ENCODE measurements at regions not wholly inside any gene's neighbourhood (a gene's known extent, or its start where the extent isn't known, plus 50 kb on each side); places are given as distances from the start of the nearest gene placed in this dataset.

DNA sequence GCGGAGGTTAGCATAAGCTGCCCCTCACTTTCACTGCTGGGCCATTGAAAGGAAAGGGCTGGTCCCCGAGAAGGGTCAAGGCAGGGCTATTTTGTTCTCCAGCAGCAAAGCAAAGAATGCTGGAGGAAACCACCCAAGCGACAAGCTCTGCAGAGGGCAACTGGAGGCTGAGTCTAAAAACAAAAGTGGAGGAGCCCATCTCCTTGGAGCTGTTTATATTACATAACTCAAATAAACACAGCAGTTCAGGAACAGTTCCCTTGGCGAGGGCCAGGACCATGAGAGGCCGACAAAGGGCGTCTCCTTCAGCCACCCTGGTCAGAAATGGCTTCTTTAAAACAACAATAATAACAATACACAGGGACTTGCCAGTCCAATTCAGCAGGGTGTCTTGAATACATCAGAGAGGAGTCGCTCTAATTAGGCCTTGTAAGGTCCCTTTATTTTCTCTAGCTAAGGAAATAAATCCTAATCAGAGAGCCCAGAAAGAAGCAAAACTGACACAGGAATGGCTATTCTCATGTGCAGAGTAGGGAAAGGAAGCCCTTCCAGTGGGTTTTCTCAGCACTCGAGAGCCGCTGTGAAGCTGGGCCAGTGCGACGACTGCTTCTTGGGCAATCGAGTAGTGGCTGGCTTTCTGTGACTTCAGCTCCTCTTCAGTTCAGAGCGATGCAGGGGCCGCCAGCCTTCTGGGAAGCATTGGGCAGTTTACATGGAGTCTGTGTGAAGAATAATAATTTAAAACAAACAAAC, 57.0 kb upstream of the TARBP1 start:
- H3K79me2 ChIP-seq (ENCODE audit: insufficient read depth, low read length): no peaks in the 10 kb centered on the region
- peaks cover 86% of the 10 kb centered on the region for H3K4me1 ChIP-seq (ENCODE audit: insufficient read depth, low read length)
- no peak for FAIRE-seq
- no peak overlapping the region for H3K4me2 ChIP-seq (ENCODE audit: low read depth, low read length)
- H3K27me3 ChIP-seq (ENCODE audit: control insufficient read depth in 1 of 2, insufficient read depth in 2 of 2, low read length in 2 of 2): peaks cover 2 to 5% of the 10 kb centered on the region in 2 experiments; a peak in 4 of 5 replicates
- TF ChIP-seq HDAC1 (CRISPR knock-in tag; IDR thresholded peaks at IDR 0.05) (no peak), FOXP1 (IDR thresholded peaks at IDR 0.05) (no peak), FOXP1 (CRISPR knock-in tag; IDR thresholded peaks at IDR 0.05) (0 out of 2 replicates have a peak, but pooled peaks have one; percentile 21), ETS1 (CRISPR knock-in tag; IDR thresholded peaks at IDR 0.05) (no peak), POLR2AphosphoS2 (IDR thresholded peaks at IDR 0.05; ENCODE audit: low read depth, low read length) (no peak)
- in situ Hi-C loops (cut with HindIII; ENCODE audit: extremely low pct_ligation_motif_present, low pct_unique_long_range_greater_than_20kb) (no loop called here), intact Hi-C loops (cut with micrococcal nuclease; ENCODE audit: unreplicated experiment) (no loop called here)
- no peaks in the 10 kb centered on the region for H4K20me1 ChIP-seq (ENCODE audit: insufficient read depth, low read length)
- no peak for DNase-seq (ENCODE audit: low spot score)
- no peak overlapping the region for H3K9ac ChIP-seq (ENCODE audit: insufficient read depth, low read depth, low read length)
- no peak overlapping the region for H2AFZ ChIP-seq (ENCODE audit: low read length)
- 64% methylated on average over 14 of the region's 14 CpGs for WGBS (ENCODE audit: low lambda C conversion rate)
- CTCF ChIA-PET (ENCODE audit: low intra/inter-chr PET ratio, low total read pairs): no interaction called here
- H3K36me3 ChIP-seq (replicated peaks in 1 of 2; ENCODE audit: control insufficient read depth in 1 of 2, insufficient read depth in 2 of 2, low read length in 2 of 2): no peaks in the 10 kb centered on the region
- H3K4me3 ChIP-seq (replicated peaks in 1 of 3; ENCODE audit: insufficient read depth in 1 of 3, low read depth in 2 of 3, low read length in 3 of 3): no peak overlapping the region
- POLR2A ChIA-PET: interaction anchor here (1.2 to 1.9 kb wide), 2 partner anchors 10 kb away, joined by 3 to 5 read pairs; no protein-coding TSS in a partner anchor
- ATAC-seq: no peak
- H3K27ac ChIP-seq (ENCODE audit: extremely low read length, insufficient read depth, low read length): no peak overlapping the region
- H3K9me3 ChIP-seq (ENCODE audit: low read length): no peaks in the 10 kb centered on the region
- BruUV-seq (replicated peaks): no TSS peak

DNA sequence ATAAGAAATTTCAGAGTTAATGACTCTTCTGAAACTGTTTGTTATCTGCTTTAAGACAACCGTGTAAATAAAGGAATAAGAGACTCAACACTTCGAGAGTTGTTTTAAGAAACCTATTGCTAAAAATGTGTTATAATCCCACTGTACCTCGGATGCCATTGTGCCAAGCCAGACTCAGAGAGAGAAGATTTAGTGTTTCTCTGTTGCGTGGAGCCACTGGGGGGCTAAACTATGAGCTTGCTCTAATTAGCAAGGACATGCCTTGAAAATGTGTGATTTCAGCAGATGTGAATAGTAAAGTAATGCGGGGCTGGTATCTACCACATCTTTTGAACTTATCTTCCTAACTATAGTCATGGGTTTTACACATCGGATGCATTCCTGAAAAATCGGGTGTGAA, 56.2 kb upstream of the TARBP1 start:
- ChIA-PET POLR2A (interaction anchor here (1.2 kb wide), 1 partner anchor 10 kb away, joined by 3 read pairs; no protein-coding TSS in a partner anchor), CTCF (ENCODE audit: low intra/inter-chr PET ratio, low total read pairs) (no interaction called here)
- BruUV-seq (replicated peaks): no TSS peak
- intact Hi-C loops (cut with micrococcal nuclease; ENCODE audit: unreplicated experiment) (no loop called here), in situ Hi-C loops (cut with HindIII; ENCODE audit: extremely low pct_ligation_motif_present, low pct_unique_long_range_greater_than_20kb) (no loop called here)
- no peaks in the 10 kb centered on the region for H4K20me1 ChIP-seq (ENCODE audit: insufficient read depth, low read length)
- H3K4me1 ChIP-seq (ENCODE audit: insufficient read depth, low read length): peaks cover 84% of the 10 kb centered on the region
- 64% methylated on average over 7 of the region's 7 CpGs for WGBS (ENCODE audit: low lambda C conversion rate)
- no peak for FAIRE-seq
- no peaks in the 10 kb centered on the region for H3K36me3 ChIP-seq (replicated peaks in 1 of 2; ENCODE audit: control insufficient read depth in 1 of 2, insufficient read depth in 2 of 2, low read length in 2 of 2)
- H3K9me3 ChIP-seq (ENCODE audit: low read length): no peaks in the 10 kb centered on the region
- H3K4me2 ChIP-seq (ENCODE audit: low read depth, low read length): no peak overlapping the region
- no peak overlapping the region for H3K4me3 ChIP-seq (replicated peaks in 1 of 3; ENCODE audit: insufficient read depth in 1 of 3, low read depth in 2 of 3, low read length in 3 of 3)
- H3K27ac ChIP-seq (ENCODE audit: extremely low read length, insufficient read depth, low read length): no peak overlapping the region
- ATAC-seq: no peak
- H3K27me3 ChIP-seq (ENCODE audit: control insufficient read depth in 1 of 2, insufficient read depth in 2 of 2, low read length in 2 of 2): peaks cover 0 to 2% of the 10 kb centered on the region in 2 experiments; a peak in 2 of 5 replicates
- H3K79me2 ChIP-seq (ENCODE audit: insufficient read depth, low read length): no peaks in the 10 kb centered on the region
- H2AFZ ChIP-seq (ENCODE audit: low read length): no peak overlapping the region
- H3K9ac ChIP-seq (ENCODE audit: insufficient read depth, low read depth, low read length): no peak overlapping the region
- no peak for DNase-seq (ENCODE audit: low spot score)
- no peak for TF ChIP-seq MBNL3 (CRISPR knock-in tag; conservative IDR thresholded peaks at IDR 0.05)
- TF ChIP-seq XBP1 (CRISPR knock-in tag; IDR thresholded peaks at IDR 0.05): no peak
- no peak for TF ChIP-seq ZNF264 (CRISPR knock-in tag; IDR thresholded peaks at IDR 0.05)
- TF ChIP-seq ZNF432 (CRISPR knock-in tag; IDR thresholded peaks at IDR 0.05; ENCODE audit: borderline replicate concordance): no peak
- TF ChIP-seq ZNF30 (CRISPR knock-in tag; IDR thresholded peaks at IDR 0.05): no peak
- no peak for TF ChIP-seq ZNF12 (CRISPR knock-in tag; IDR thresholded peaks at IDR 0.05)
- no peak for TF ChIP-seq MTF1 (CRISPR knock-in tag; IDR thresholded peaks at IDR 0.05)
- TF ChIP-seq ZNF256 (CRISPR knock-in tag; conservative IDR thresholded peaks at IDR 0.05): no peak
- TF ChIP-seq ZNF746 (CRISPR knock-in tag; IDR thresholded peaks at IDR 0.05): no peak
- TF ChIP-seq, protein P1, sequence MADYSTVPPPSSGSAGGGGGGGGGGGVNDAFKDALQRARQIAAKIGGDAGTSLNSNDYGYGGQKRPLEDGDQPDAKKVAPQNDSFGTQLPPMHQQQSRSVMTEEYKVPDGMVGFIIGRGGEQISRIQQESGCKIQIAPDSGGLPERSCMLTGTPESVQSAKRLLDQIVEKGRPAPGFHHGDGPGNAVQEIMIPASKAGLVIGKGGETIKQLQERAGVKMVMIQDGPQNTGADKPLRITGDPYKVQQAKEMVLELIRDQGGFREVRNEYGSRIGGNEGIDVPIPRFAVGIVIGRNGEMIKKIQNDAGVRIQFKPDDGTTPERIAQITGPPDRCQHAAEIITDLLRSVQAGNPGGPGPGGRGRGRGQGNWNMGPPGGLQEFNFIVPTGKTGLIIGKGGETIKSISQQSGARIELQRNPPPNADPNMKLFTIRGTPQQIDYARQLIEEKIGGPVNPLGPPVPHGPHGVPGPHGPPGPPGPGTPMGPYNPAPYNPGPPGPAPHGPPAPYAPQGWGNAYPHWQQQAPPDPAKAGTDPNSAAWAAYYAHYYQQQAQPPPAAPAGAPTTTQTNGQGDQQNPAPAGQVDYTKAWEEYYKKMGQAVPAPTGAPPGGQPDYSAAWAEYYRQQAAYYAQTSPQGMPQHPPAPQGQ (CRISPR knock-in tag; IDR thresholded peaks at IDR 0.05; ENCODE audit: borderline replicate concordance): no peak
- TF ChIP-seq NFIB (CRISPR knock-in tag; IDR thresholded peaks at IDR 0.05; ENCODE audit: borderline replicate concordance): no peak
- no peak for TF ChIP-seq ZNF841 (CRISPR knock-in tag; IDR thresholded peaks at IDR 0.05; ENCODE audit: borderline replicate concordance)
- TF ChIP-seq, protein P2, sequence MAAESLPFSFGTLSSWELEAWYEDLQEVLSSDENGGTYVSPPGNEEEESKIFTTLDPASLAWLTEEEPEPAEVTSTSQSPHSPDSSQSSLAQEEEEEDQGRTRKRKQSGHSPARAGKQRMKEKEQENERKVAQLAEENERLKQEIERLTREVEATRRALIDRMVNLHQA (CRISPR knock-in tag; IDR thresholded peaks at IDR 0.05): no peak

Measured in HepG2 (cell line).